Activated CD4-positive, alpha-beta T cell treated with anti-CD3 and anti-CD28 coated beads, Interleukin-2, amount 50 U/mL, for 48 hours (primary cell): ENCODE measurements at regions not wholly inside any gene's neighbourhood (a gene's known extent, or its start where the extent isn't known, plus 50 kb on each side); places are given as distances from the start of the nearest gene placed in this dataset.

Experiments
- DNase-seq, 2 experiments: peaks; one replicate each; pipeline ENCODE4 v3.0.0-alpha.2; 2020

GRCh38 chr3:76841747-76842146 lies 198.2 kb upstream of the ROBO2 start:
- DNase-seq, result no peak

- DNase-seq, result no peak
Measured at GRCh38 chr3:76842216-76842615, 197.7 kb upstream of the ROBO2 start.

- no peak for DNase-seq
Measured at GRCh38 chr3:76855451-76855850, 184.4 kb upstream of the ROBO2 start.

- no peak for DNase-seq
Measured at GRCh38 chr3:76859596-76859995, 180.3 kb upstream of the ROBO2 start.

- DNase-seq, result no peak
Measured at GRCh38 chr3:76864355-76864754, 175.5 kb upstream of the ROBO2 start.

GRCh38 chr3:76866729-76867408 lies 173.0 kb upstream of the ROBO2 start:
- no peak for DNase-seq

GRCh38 chr3:76869726-76870384 lies 170.0 kb upstream of the ROBO2 start:
- no peak for DNase-seq

GRCh38 chr3:76871655-76872054 lies 168.2 kb upstream of the ROBO2 start:
- no peak for DNase-seq

- no peak for DNase-seq
Measured at GRCh38 chr3:76872999-76873398, 166.9 kb upstream of the ROBO2 start.

GRCh38 chr3:76873532-76874242 lies 166.2 kb upstream of the ROBO2 start:
- DNase-seq, result no peak

GRCh38 chr3:76879959-76880358 lies 159.9 kb upstream of the ROBO2 start:
- no peak for DNase-seq

- DNase-seq, result no peak
Measured at GRCh38 chr3:76886761-76887500, 153.0 kb upstream of the ROBO2 start.

GRCh38 chr3:76888856-76889255 lies 151.0 kb upstream of the ROBO2 start:
- DNase-seq, result no peak

GRCh38 chr3:76889911-76890310 lies 150.0 kb upstream of the ROBO2 start:
- no peak for DNase-seq

- DNase-seq, result no peak
Measured at GRCh38 chr3:76897076-76897475, 142.8 kb upstream of the ROBO2 start.

GRCh38 chr3:76900596-76900995 lies 139.3 kb upstream of the ROBO2 start:
- DNase-seq, result no peak

- no peak for DNase-seq
Measured at GRCh38 chr3:76908156-76908555, 131.7 kb upstream of the ROBO2 start.

GRCh38 chr3:76912841-76913383 lies 127.0 kb upstream of the ROBO2 start:
- no peak for DNase-seq

GRCh38 chr3:76917436-76917835 lies 122.5 kb upstream of the ROBO2 start:
- no peak for DNase-seq

- DNase-seq, result no peak
Measured at GRCh38 chr3:76920511-76920910, 119.4 kb upstream of the ROBO2 start.

- no peak for DNase-seq
Measured at GRCh38 chr3:76923485-76923884, 116.4 kb upstream of the ROBO2 start.

GRCh38 chr3:76930712-76931111 lies 109.2 kb upstream of the ROBO2 start:
- DNase-seq, result no peak

- DNase-seq, result no peak
Measured at GRCh38 chr3:76933245-76933644, 106.7 kb upstream of the ROBO2 start.
